B cell (primary cell): ENCODE measurements at regions not wholly inside any gene's neighbourhood (a gene's known extent, or its start where the extent isn't known, plus 50 kb on each side); places are given as distances from the start of the nearest gene placed in this dataset.

Experiments
- ATAC-seq: fragments of 200-7000 bp; cut with Tn5 transposase; one replicate; pipeline ENCODE4 v1.10.0; 2021; ENCODE audit warnings: low read depth, mild to moderate bottlenecking, moderate number of reproducible peaks, moderate library complexity
- CTCF ChIA-PET: fragments of 350-600 bp; sonication (Branson Sonifier 250); formaldehyde crosslinking; loops from one replicate; lab custom pipeline; 2021; ENCODE audit warnings: antibody characterized with exemption, inconsistent platforms; lab: Charles Lee
- POLR2A ChIA-PET: fragments of 350-600 bp; sonication (Branson Sonifier 250); formaldehyde crosslinking; loops from one replicate; lab custom pipeline; 2021; ENCODE audit warnings: antibody characterized with exemption; lab: Charles Lee
- DNase-seq: peaks from one replicate; pipeline ENCODE4 v3.0.0; 2013
- H2AFZ ChIP-seq: 2 replicates; pipeline ENCODE4 v1.6.1; 2012; ENCODE audit warnings: mild to moderate bottlenecking, low read depth, low read length; ENCODE audit not compliant: insufficient read depth, poor library complexity, severe bottlenecking
- H3K27ac ChIP-seq, 2 donors: 1 replicate in 1 of 2; 2 replicates in 1 of 2; pipeline ENCODE4 v1.5.1; 2012 to 2013; ENCODE audit warnings: low read length in 2 of 2, mild to moderate bottlenecking in 2 of 2, moderate library complexity in 1 of 2
- H3K27me3 ChIP-seq, 4 experiments: fragments of 200-600 bp in 1 of 4; sonication (generic) in 1 of 4; replicated peaks in 1 of 4; 1 replicate in 2 of 4; 2 replicates in 2 of 4; pipeline versions ENCODE4 v1.6.1 to v1.7.0; 2013 to 2016; ENCODE audit warnings: low read length in 3 of 4, mild to moderate bottlenecking in 2 of 4, mixed read lengths in 1 of 4, moderate library complexity in 1 of 4; ENCODE audit not compliant: insufficient read depth in 4 of 4, control insufficient read depth in 3 of 4; ENCODE audit errors: control extremely low read depth in 1 of 4
- H3K36me3 ChIP-seq, 2 experiments: replicated peaks in 1 of 2; 1 replicate in 1 of 2; 2 replicates in 1 of 2; pipeline versions ENCODE4 v1.6.1 to v1.7.1; 2013; ENCODE audit warnings: low read length in 1 of 2; ENCODE audit not compliant: insufficient read depth in 2 of 2, control insufficient read depth in 1 of 2; ENCODE audit errors: control extremely low read depth in 1 of 2, extremely low read depth in 1 of 2
- H3K4me1 ChIP-seq, 2 donors: fragments of 200-600 bp in 1 of 2; sonication (generic) in 1 of 2; 1 replicate in 1 of 2; 2 replicates in 1 of 2; pipeline versions ENCODE4 v1.5.1 to v1.6.1; 2013 to 2017; ENCODE audit warnings: low read length in 2 of 2; ENCODE audit not compliant: control insufficient read depth in 2 of 2, insufficient read depth in 2 of 2
- H3K4me2 ChIP-seq: replicated peaks from 2 replicates; pipeline ENCODE3; 2012; ENCODE audit warnings: mild to moderate bottlenecking, low read depth, low read length; ENCODE audit not compliant: poor library complexity, severe bottlenecking
- H3K4me3 ChIP-seq, 5 experiments: fragments of 200-600 bp in 1 of 5; sonication (generic) in 1 of 5; 1 replicate in 3 of 5; 2 replicates in 2 of 5; pipeline versions ENCODE4 v1.5.1 to v1.7.0; 2011 to 2016; ENCODE audit warnings: low read length in 4 of 5, mild to moderate bottlenecking in 4 of 5, low read depth in 2 of 5, control low read depth in 1 of 5, moderate library complexity in 1 of 5; ENCODE audit not compliant: insufficient read depth in 1 of 5; ENCODE audit errors: control extremely low read depth in 1 of 5, extremely low read depth in 1 of 5
- H3K79me2 ChIP-seq: fragments of 200-600 bp; sonication (generic); one replicate; pipeline ENCODE4 v1.6.0; 2016; ENCODE audit warnings: low read length; ENCODE audit not compliant: control insufficient read depth, insufficient read depth
- H3K9ac ChIP-seq: fragments of 200-600 bp; sonication (generic); 2 replicates; pipeline ENCODE4 v1.6.1; 2017; ENCODE audit warnings: mild to moderate bottlenecking, low read length, moderate library complexity
- H3K9me3 ChIP-seq, 3 donors: one replicate each; pipeline versions ENCODE4 v1.6.1 to v1.7.1; 2013; ENCODE audit warnings: low read length in 2 of 3; ENCODE audit not compliant: control insufficient read depth in 2 of 3, insufficient read depth in 1 of 3; ENCODE audit errors: control extremely low read depth in 1 of 3
- H4K20me1 ChIP-seq: 2 replicates; pipeline ENCODE4 v1.6.0; 2012; ENCODE audit warnings: mild to moderate bottlenecking, low read length; ENCODE audit not compliant: insufficient read depth, control insufficient read depth, poor library complexity, severe bottlenecking
- H3K27ac Mint-ChIP-seq: one replicate; pipeline ENCODE4 v1.8.0; 2021; ENCODE audit warnings: mixed read lengths
- H3K27me3 Mint-ChIP-seq: one replicate; pipeline ENCODE4 v1.8.0; 2021; ENCODE audit warnings: mixed read lengths
- H3K4me1 Mint-ChIP-seq: one replicate; pipeline ENCODE4 v1.8.0; 2021; ENCODE audit warnings: mixed read lengths
- H3K4me3 Mint-ChIP-seq: one replicate; pipeline ENCODE4 v1.8.0; 2021; ENCODE audit warnings: mixed read lengths
- H3K9me3 Mint-ChIP-seq: one replicate; pipeline ENCODE4 v1.8.0; 2022; ENCODE audit warnings: mixed read lengths; ENCODE audit not compliant: insufficient read depth
- CTCF ChIP-seq: fragments of 200-600 bp; IDR thresholded peaks from one replicate; pipeline ENCODE4 v1.8.0; 2022; ENCODE audit warnings: antibody characterized with exemption, mild to moderate bottlenecking
- EZH2 ChIP-seq: IDR thresholded peaks from 2 replicates; pipeline ENCODE4 v1.6.1; 2012; ENCODE audit warnings: borderline replicate concordance, low read depth, mild to moderate bottlenecking, moderate library complexity, low read length; ENCODE audit not compliant: insufficient read depth, poor library complexity, severe bottlenecking
- WGBS: methylation state at CpG from one replicate; pipeline ENCODE4 v1.1.5; 2013; ENCODE audit warnings: missing lambda C conversion rate; ENCODE audit not compliant: insufficient coverage; 5-methylcytosine and 5-hydroxymethylcytosine counted together
- intact Hi-C: fragments of 100-400 bp; cut with micrococcal nuclease; formaldehyde crosslinking; loops from one replicate; pipeline ENCODE4 v1.10.0; 2022

DNA sequence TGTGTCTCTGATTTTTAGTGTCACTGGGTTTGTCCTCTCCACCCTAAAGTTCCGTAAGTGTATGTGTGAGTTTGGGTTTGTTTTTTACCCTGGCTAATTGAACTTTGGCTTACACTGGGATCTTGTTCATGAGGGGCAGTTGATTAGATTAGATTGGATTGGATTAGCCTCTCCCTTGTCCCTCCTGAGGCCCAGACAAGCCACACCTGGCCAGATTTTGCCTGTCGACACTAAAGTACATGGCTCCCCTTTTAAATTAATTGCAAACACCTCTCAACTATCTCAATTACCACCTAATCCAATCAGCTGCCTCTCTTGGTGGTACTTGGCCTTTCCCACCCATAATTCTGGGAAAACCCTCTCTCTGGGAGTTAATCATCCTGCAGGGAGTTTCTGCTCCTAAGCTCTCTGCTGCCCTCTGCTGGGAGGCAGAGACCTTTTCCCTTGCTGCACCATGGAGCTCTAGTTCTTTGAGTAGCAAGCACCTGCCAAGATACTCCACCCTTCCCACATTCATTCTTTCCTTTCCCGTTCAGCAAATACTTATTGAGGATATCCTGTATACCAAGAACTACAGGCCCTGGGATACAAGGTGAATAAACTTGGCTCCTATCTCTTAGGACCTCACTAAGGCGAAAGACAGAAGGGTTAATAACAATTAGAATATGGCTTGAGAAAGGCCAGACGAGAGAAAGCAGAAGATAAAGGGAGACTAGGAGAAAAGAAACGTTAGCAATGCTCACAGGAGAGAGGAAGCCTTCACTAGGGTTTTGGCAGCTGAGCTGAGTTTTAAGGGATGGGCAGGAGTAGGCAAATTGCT lies 60.0 kb upstream of the MPHOSPH6 start:
- H3K9me3 Mint-ChIP-seq = no peaks in the 10 kb centered on the region
- Histone ChIP-seq H3K4me1 (no peaks in the 10 kb centered on the region), H3K9ac (no peak overlapping the region), H3K27ac (no peak overlapping the region), H2AFZ (no peak overlapping the region), H3K27me3 (no peaks in the 10 kb centered on the region), H4K20me1 (no peaks in the 10 kb centered on the region), H3K36me3 (no peaks in the 10 kb centered on the region), H3K9me3 (no peaks in the 10 kb centered on the region), H3K4me2 (no peak overlapping the region), H3K79me2 (no peaks in the 10 kb centered on the region), H3K4me3 (no peak overlapping the region)
- H3K4me3 Mint-ChIP-seq = no peak overlapping the region
- CTCF ChIA-PET = interaction anchor here (0.6 to 2.8 kb wide), 22 partner anchors 10 to 969 kb away, joined by 3 to 17 read pairs (median 3); partner anchors contain the start of gene MPHOSPH6
- DNase-seq (peak; percentile 55), ATAC-seq (no peak)
- intact Hi-C loops = loop anchor here (10.0 kb wide), 1 partner anchor 1025 kb away; no protein-coding TSS in a partner anchor
- no peaks in the 10 kb centered on the region for H3K4me1 Mint-ChIP-seq
- POLR2A ChIA-PET = no interaction called here
- no peak overlapping the region for H3K27ac Mint-ChIP-seq
- 68% methylated on average over 5 of the region's 6 CpGs for WGBS
- TF ChIP-seq CTCF (peak; percentile 91), EZH2 (no peak)
- H3K27me3 Mint-ChIP-seq = peaks cover 34% of the 10 kb centered on the region

- H3K79me2 ChIP-seq = no peaks in the 10 kb centered on the region
- H3K36me3 ChIP-seq = no peaks in the 10 kb centered on the region
- DNase-seq (no peak), ATAC-seq (no peak)
- H3K27ac Mint-ChIP-seq = no peak overlapping the region
- no peak overlapping the region for H3K9ac ChIP-seq
- H2AFZ ChIP-seq = no peak overlapping the region
- no peak overlapping the region for H3K4me3 Mint-ChIP-seq
- H3K4me3 ChIP-seq = no peak overlapping the region
- H4K20me1 ChIP-seq = no peaks in the 10 kb centered on the region
- no peaks in the 10 kb centered on the region for H3K4me1 Mint-ChIP-seq
- no peak overlapping the region for H3K27ac ChIP-seq
- POLR2A ChIA-PET = no interaction called here
- H3K27me3 Mint-ChIP-seq = peaks cover 30% of the 10 kb centered on the region
- no peaks in the 10 kb centered on the region for H3K27me3 ChIP-seq
- TF ChIP-seq EZH2 = no peak
- no peak for TF ChIP-seq CTCF
- intact Hi-C loops = no loop called here
- no peaks in the 10 kb centered on the region for H3K9me3 ChIP-seq
- WGBS = 51% methylated on average over 9 of the region's 9 CpGs
- no peak overlapping the region for H3K4me2 ChIP-seq
- H3K4me1 ChIP-seq = no peaks in the 10 kb centered on the region
- CTCF ChIA-PET = interaction anchor here (1.0 kb wide), 1 partner anchor 9 kb away, joined by 3 read pairs; no protein-coding TSS in a partner anchor
- H3K9me3 Mint-ChIP-seq = no peaks in the 10 kb centered on the region
These were observed 56.3 kb upstream of the MPHOSPH6 start for GRCh38 chr16:82226327-82226726.
